ENCODE measurements at regions not wholly inside any gene's neighbourhood (a gene's known extent, or its start where the extent isn't known, plus 50 kb on each side); places are given as distances from the start of the nearest gene placed in this dataset.
A peak's percentile ranks its signal among the peaks of the same experiment; 100 is the strongest.

DNA sequence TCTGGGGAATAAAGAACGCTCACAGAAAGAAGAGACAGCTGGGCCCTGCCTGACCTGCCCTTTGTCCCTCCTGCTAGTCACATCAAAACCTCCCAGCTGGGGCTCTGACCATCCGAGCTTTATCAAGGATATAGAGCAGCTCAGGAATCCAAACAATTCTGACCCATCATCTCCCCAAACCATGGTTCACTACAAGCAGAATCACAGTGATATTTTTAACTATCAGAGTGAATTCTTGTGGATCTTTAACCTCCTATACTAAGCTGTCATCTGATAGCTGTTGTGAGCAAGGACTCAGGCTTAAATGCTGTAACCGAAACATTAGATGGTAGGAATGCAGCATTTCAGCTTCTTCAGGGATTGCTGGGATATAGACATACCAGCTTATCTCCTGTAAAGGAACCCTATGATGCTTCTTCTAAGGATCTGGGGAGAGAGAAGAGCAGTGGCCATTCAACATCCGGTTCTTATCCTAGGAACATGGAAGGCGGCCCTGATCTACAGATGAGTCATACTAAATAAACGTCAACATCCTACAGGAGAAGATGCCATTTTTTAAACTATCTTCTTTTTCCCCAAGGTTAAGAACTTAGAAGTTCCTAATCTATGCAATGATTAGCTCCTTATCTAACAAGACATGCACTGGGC, 84.7 kb upstream of the AKIP1 start:
- no peak for DNase-seq (ENCODE audit: low read depth in 3 of 3)

DNA sequence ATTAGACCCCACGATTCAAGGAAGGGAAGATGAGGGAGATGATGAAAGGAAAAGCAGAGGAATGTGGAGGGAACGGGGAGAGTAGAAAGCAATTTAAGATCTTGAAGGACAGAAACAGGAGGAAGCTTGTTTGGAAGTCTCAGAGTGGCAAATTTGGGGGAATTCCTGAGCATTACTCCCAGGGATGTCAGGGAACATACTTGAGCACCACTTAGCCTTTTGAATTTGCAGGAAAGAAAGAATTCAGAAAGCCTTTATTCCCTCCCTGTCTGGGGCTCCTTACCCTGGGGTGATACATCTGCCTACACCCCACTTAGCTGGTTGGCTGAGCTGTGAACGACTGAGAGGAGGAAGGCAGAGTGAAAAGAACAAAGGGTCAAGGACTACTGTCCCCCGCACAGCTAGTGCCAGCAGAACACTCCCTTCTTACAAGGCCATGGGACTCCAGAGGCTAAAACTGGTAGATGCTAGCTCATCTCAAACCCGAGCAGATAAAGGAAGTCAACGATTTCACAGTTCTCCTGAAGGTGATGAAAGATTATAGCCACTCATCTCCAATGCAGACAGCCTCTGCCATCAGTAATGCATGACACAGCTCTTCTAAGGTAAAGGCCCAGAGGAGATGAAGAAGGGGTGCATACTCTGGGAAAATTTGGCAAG, 84.0 kb upstream of the AKIP1 start:
- no peak for DNase-seq (ENCODE audit: low read depth in 3 of 3)

DNA sequence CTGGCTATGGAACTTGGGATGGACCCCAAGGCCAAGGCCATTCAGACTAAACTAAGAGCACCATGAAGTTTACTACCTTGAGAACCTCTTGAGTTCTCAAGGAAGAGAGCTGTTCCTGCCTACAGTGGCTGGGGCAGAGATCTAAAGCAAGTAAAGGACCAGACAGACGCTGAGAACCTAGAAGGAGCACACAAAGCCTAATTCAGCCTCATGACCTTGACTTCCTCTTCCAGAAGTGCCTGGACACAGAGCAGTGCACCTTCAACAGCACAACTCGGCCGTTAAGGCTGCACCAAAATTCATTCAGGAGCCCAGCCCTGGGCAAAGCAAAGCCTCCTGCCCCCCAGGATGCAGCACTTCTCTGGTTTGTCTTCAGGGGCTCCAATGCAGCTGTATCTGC, 82.9 kb upstream of the AKIP1 start:
- no peak for DNase-seq (ENCODE audit: low read depth in 3 of 3)

DNA sequence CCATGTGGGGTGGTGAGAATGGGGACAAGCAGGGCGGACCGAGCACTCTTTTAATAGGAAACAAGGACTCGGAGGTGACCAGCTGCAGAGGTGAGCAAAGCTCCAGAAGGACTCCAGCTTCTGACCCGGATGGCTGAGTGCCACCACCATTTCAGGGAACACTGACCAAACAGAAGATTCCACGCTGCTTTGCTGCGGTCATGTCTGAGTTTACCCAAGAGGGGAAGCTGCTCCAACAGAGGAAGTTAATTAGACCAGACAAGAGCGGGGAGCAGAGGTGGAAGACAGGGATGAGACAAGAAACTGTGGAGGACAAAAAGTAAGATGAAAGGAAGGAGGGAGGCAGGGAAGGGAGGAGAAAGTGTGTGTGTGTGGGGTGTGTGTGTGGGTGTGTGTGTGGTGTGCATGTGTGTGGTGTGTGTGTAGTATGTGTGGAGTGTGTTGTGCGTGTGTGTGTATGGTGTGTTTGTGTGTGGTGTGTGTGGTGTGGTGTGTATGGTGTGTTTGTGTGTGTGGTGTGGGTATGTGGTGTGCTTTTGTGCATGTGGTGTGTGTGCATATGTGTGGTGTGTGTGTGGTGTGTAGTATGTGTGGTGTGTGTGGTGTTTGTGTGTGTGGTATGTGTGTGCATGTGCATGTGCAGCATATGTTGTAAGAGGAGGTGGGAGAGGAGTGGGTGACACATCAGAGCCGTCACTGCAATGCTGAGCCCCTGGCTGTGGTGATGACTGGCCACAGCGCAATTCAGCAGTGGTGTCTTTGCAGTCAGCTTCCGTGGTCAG, 82.2 kb upstream of the AKIP1 start:
- no peak for DNase-seq (ENCODE audit: low read depth in 3 of 3)

DNA sequence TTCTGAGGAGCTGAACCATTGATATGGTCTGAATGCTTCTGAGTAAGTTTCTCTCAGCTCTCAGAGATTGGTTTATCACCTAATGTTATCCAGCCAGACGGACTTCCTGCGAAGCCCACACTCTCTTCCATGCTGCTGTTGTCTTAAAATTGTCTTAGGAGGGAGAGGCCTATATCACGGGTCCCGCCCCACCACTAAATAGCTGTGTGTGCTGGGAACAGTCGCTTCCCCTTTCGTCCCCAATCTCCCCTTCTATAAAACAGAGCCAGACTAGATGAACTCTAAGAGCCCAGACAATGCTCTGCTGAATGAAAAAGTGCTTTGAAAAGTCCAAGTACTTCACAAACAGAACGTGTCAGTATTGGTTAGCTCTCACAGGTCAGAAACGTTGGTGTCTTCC, 81.4 kb upstream of the AKIP1 start:
- no peak for DNase-seq (ENCODE audit: low read depth in 3 of 3)

DNA sequence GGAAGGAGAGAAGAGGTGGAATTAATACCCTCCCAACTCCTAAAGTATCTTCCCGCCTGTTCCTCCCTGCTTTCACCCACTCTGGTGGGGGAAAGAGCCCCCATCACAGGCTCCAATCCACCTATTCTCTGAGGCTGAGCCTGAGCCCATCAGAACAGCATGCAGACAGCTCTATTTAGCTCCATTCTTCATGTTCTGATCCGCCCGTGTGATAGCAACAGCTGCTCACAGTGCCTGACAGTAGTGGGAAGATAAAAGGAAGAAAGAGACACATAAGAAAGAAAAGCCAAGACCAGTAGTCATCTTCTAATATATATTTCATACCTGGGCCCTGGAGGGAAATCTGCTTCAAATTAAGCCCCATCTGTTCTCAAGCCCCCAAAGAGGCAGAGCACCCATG, 80.3 kb upstream of the AKIP1 start:
- DNase-seq (ENCODE audit: low read depth in 3 of 3): no peak

DNA sequence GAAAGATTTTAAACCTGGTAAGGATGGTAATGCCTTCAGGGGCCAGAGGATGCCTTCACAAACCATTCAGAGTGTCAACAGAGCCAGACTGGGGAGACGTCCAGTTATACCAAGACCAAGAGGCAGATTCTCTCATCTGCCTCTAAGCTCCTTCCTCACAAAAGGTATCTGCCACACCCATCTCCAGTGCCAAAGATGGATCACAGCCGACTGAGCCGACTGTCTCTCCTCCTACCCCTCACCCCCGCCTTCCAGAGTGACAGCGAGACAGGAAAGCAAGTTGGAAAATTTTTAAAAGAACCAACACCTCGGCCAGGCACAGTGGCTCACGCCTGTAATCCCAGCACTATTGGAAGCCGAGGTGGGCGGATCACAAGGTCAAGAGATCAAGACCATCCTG, 79.1 kb upstream of the AKIP1 start:
- DNase-seq (ENCODE audit: low read depth in 3 of 3): no peak

DNA sequence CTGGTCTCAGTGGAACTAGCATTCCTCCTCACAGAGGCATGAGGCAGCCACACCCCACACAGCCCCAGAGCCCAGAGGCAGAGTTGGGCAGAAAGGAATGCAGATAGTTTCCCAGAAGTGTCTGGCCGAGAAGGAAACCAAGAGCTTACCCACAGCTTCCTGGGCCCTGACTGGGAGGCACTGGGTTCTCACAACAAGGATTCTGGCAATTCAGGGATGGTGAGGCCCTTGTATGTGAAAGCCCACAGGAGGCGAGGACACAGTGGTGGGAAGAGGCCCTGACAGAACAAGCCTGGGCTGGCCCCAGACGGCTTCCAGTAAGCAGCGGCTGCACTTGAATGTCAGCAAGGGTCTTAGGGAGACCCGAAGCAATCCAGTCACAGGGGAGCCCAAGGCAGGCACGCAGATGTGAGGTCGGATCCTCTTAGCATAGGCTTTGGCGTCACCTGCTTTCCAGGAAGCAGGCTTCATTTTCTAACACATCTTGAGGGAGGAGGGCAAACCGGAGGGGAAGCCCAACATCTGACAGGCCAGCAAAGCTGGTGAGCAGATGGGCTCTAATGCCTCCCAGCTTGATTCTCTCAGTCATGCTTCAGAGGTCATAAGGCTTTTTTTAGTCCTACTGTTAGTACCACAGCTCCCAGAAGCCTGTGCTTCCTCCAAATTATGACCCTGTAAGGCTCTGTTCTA, 78.3 kb upstream of the AKIP1 start:
- DNase-seq (ENCODE audit: low read depth in 3 of 3): no peak

DNA sequence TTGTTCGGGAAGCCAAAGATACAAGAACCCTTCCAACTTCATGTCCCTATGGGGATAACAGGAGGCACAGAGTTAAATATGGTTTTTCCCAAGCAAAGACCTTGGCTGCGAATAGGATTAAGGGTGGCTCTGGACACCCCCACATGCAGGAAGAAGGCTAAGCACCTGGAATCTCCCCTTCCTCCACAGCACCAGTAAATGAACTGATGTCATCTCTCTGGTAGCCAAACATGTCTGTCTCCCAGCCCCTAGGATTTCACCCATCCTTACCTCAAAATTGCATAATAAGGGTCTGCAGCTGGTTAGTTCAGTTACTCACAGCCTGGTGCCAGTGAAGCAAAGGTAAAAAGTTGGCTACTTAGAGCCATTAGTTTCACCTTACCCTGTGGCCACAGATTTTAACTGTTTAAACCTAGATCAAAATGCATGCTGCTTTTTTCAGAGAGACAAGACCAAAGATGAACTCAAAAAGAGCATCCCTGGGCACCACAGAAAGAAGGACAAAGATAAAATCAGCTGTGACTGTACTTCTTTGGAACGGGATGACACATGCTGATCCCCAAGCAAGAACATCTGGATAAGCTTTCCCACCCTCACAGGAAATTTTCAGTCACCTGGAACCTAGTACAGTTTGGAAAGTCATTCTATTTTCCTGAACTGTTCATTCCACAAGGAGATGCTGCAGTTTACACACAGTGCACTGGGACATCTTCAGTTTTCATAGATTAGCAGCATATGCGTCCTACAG, 77.2 kb upstream of the AKIP1 start:
- DNase-seq (ENCODE audit: low read depth in 3 of 3): no peak

DNA sequence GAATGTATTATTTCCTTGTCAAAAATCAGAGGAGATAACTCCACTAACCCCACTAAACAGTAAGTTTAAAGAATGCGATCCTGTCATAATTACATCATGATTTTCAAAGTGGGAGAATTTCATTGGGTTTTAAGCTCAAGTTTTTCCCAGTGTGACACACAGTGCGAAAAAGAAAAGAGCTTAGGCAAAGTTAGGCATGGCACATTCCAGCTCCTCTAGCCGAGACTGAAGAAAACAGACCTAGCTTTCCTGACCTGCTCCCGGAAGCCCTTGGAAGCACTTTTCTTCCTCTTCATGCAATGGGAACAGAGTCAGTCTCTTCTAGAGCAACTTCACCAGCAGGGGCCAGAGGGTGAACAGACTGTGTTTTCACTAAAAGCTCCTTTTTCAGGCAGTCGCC, 76.6 kb upstream of the AKIP1 start:
- no peak for DNase-seq (ENCODE audit: low read depth in 3 of 3)

DNA sequence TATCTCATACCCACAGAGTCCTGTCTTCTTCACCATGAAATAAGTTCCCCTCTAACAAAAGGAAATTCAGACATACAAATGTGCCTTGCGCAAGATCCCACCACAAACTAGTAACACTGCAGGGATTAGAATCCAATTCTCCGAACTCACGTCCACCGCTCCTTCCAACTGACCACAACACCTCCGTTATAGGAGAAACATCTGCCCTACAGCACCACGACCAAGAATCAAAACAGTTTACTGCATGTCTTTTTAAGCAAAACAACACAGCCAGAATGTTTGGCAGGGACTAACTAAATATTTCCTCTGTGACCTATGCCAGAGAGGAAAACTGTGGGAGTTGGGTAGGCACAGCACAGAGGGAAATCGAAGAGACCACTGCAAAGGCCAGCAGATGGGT, 72.7 kb upstream of the AKIP1 start:
- DNase-seq (ENCODE audit: low read depth in 3 of 3): no peak

DNA sequence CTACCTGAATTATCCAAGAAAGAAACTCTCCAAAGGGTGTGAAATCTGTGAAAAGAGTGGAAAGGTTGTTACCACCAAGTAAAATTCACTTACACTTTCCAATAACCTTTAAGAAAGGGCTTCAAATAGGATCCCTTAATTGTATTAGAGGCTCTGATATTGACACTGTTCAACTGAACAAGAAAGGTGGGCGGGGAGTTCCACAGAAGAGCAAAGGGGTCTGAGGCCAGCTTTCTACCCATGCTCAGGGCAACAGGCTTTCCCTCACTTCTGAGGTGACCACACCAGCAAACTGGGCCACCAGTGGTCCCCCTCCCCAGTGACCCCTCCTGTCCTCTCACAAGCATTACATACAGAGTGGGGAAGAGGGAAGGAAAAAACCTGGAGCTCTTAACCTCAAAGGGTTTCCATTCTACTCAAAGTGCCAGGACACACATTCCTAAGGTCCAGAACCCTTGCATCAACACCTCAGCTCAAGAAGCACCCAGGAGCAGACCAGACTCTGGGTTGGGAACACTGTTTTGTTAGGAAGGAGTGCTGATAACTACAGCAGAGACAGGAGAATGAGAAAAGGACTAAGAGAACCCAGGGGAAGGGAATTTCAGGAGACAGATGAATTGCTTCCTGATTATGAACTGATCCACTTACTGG, 71.6 kb upstream of the AKIP1 start:
- no peak for DNase-seq (ENCODE audit: low read depth in 3 of 3)

DNA sequence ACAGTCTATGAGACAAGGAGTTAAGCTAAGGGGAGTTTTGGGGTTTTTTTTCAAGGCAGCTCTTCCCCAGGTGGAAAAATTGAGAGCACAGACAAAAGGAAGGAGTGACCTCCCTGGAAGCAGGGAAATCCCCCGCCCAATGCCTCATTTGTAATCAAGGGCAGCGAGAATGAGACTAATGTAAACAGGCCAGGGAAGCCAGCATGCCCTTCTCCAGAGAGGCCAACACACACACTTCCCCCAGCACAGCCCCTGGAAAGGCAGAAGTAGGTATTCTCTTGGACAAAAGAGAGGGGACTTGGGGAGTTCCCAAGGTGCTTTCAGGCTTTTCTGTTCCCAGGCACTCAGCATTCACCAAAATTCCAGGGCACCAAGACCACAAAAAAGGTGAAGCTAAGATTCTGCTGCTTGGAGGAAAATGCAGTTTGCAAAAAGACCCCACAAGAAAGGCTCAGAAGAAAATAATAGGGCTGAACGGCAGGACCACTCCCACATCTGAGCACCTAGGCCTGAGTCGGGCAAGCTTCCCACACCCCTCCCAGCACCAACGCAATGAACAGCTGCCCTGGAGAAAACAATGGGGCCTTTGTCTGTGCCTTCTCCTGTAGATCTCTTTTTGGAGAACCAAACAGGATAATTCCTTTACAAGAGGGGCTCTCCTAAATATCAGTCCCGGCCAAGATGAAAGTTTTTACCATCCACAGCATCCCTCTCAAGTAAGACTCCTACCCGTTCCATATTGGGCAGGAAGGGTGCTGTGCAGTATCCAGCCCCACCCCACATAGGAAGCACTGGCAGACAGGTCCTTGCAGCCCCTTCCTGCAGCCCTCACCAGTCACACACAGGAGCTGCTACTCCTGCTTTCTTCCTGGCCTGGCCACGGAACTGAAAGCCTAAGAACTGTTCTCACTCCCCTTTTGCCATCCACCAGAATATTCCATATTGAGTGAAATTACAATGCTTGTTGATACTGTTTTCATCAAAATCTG, 70.7 kb upstream of the AKIP1 start:
- peak in 1 of 3 donors; percentile 14 for DNase-seq (ENCODE audit: low read depth in 3 of 3)

DNA sequence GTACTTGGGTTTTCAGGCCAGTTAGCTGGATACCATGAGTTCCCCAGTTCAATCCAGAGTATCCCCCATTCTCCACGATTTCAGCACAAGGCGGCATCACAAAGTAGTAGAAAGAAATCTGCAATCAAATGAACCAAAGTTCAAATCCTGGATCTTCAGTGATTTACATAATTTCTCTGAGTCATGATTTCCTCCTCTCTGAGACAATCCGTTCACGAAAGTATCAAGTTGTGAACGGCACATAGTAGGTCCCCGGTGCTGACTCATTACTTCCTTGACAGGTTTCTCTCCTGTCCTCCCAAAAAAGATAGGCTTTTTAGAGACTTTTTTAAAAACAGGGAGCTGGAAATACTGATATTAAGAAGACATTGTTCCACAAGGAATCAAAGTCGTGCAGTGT, 69.1 kb upstream of the AKIP1 start:
- DNase-seq (ENCODE audit: low read depth in 3 of 3): no peak

DNA sequence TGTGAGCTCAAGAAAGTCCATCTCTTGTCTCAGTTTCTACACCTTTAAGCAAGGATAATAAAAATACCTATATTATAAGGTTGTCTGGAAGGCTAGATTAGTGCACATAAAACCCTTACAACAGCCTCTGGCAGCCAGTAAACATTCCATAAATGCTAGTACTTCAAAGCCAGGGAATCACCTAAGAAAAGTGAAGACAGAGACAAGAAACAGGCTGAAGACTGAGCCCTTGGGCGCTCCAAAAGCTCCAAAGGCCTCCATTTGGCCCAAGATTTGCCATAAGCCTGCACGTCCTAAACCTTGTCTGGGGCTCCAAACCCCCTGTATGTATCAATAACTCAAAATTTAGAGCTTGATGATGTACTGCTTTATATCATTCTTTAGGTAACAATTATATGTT, 52.2 kb upstream of the AKIP1 start:
- no peak for DNase-seq (ENCODE audit: low read depth in 3 of 3)

All from stimulated activated CD4-positive, alpha-beta T cell treated with anti-CD3 and anti-CD28 coated beads, TNF-alpha, amount 100 ng/mL, for 48 hours (primary cell).